CD4-positive, alpha-beta T cell (primary cell): ENCODE measurements at regions not wholly inside any gene's neighbourhood (a gene's known extent, or its start where the extent isn't known, plus 50 kb on each side); places are given as distances from the start of the nearest gene placed in this dataset.

Experiments used
- ATAC-seq: fragments of 200-7000 bp; cut with Tn5 transposase; one replicate; pipeline ENCODE4 v1.10.0; 2022; ENCODE audit warnings: mild to moderate bottlenecking; ENCODE audit not compliant: poor library complexity
- CTCF ChIA-PET: fragments of 350-600 bp; sonication (Branson Sonifier 250); formaldehyde crosslinking; loops from one replicate; lab custom pipeline; 2021; ENCODE audit warnings: antibody characterized with exemption, inconsistent platforms; lab: Charles Lee
- POLR2A ChIA-PET: fragments of 350-600 bp; sonication (Branson Sonifier 250); formaldehyde crosslinking; loops from one replicate; lab custom pipeline; 2021; ENCODE audit warnings: antibody characterized with exemption, inconsistent platforms; lab: Charles Lee
- DNase-seq, 14 experiments: peaks; one replicate each; pipeline ENCODE4 v3.0.0-alpha.2; 2013 to 2020; ENCODE audit warnings: mixed read lengths in 2 of 14
- H3K27ac ChIP-seq, 2 donors: one replicate each; pipeline versions ENCODE4 v1.5.1 to v1.7.0; 2013; ENCODE audit warnings: low read length in 2 of 2, low read depth in 1 of 2, mild to moderate bottlenecking in 1 of 2
- H3K27me3 ChIP-seq, 2 experiments: 1 replicate in 1 of 2; 2 replicates in 1 of 2; pipeline versions ENCODE4 v1.6.1 to v1.7.0; 2013; ENCODE audit warnings: low read length in 2 of 2, control low read depth in 1 of 2, mild to moderate bottlenecking in 1 of 2, moderate library complexity in 1 of 2; ENCODE audit not compliant: insufficient read depth in 2 of 2, control insufficient read depth in 1 of 2
- H3K36me3 ChIP-seq: one replicate; pipeline ENCODE4 v1.6.1; 2013; ENCODE audit warnings: low read length, control low read depth; ENCODE audit not compliant: insufficient read depth
- H3K4me1 ChIP-seq: one replicate; pipeline ENCODE4 v1.6.1; 2013; ENCODE audit warnings: low read length, control low read depth; ENCODE audit not compliant: insufficient read depth
- H3K4me3 ChIP-seq: one replicate; pipeline ENCODE4 v1.5.1; 2013; ENCODE audit warnings: mild to moderate bottlenecking, low read length, moderate library complexity
- H3K9me3 ChIP-seq, 2 experiments: 1 replicate in 1 of 2; 2 replicates in 1 of 2; pipeline versions ENCODE4 v1.6.1 to v1.7.0; 2013; ENCODE audit warnings: low read length in 2 of 2, mild to moderate bottlenecking in 2 of 2, control low read depth in 1 of 2, moderate library complexity in 1 of 2; ENCODE audit not compliant: control insufficient read depth in 1 of 2, insufficient read depth in 1 of 2
- H3K27ac Mint-ChIP-seq: one replicate; pipeline ENCODE4 v1.8.0; 2020; ENCODE audit warnings: mixed read lengths
- H3K27me3 Mint-ChIP-seq: one replicate; pipeline ENCODE4 v1.8.0; 2021; ENCODE audit warnings: mixed read lengths
- H3K36me3 Mint-ChIP-seq: one replicate; pipeline ENCODE4 v1.8.0; 2021; ENCODE audit warnings: low read depth, mixed read lengths
- H3K4me1 Mint-ChIP-seq: one replicate; pipeline ENCODE4 v1.8.0; 2021; ENCODE audit warnings: low read depth, mixed read lengths
- H3K4me3 Mint-ChIP-seq: one replicate; pipeline ENCODE4 v1.8.0; 2020; ENCODE audit warnings: mild to moderate bottlenecking, mixed read lengths
- H3K9me3 Mint-ChIP-seq: one replicate; pipeline ENCODE4 v1.8.0; 2020; ENCODE audit warnings: mixed read lengths
- CTCF ChIP-seq: fragments of 200-600 bp; IDR thresholded peaks from one replicate; pipeline ENCODE4 v1.8.0; 2022; ENCODE audit warnings: antibody characterized with exemption, mild to moderate bottlenecking
- intact Hi-C, 2 experiments: fragments of 100-400 bp; cut with DNase I in 1 of 2; cut with micrococcal nuclease in 1 of 2; formaldehyde crosslinking; loops; one replicate each; pipeline versions ENCODE4 v1.15.1 to v1.9.0; 2023 to 2025; cut with DNase I, micrococcal nuclease

GRCh38 chr6:108746366-108746765 lies 101.9 kb upstream of the ARMC2 start:
- TF ChIP-seq CTCF = no peak
- H3K4me1 Mint-ChIP-seq = no peaks in the 10 kb centered on the region
- no peaks in the 10 kb centered on the region for H3K36me3 ChIP-seq
- peaks cover 13% of the 10 kb centered on the region for H3K27me3 Mint-ChIP-seq
- CTCF ChIA-PET = no interaction called here
- H3K9me3 Mint-ChIP-seq = no peaks in the 10 kb centered on the region
- no peak overlapping the region for H3K27ac Mint-ChIP-seq
- no peak for DNase-seq
- no peak overlapping the region for H3K4me3 ChIP-seq
- H3K9me3 ChIP-seq = no peaks in the 10 kb centered on the region
- no peak overlapping the region for H3K4me3 Mint-ChIP-seq
- no peaks in the 10 kb centered on the region for H3K4me1 ChIP-seq
- no peaks in the 10 kb centered on the region for H3K36me3 Mint-ChIP-seq
- POLR2A ChIA-PET = no interaction called here
- intact Hi-C loops = no loop called here
- ATAC-seq = no peak
- H3K27ac ChIP-seq = no peak overlapping the region
- H3K27me3 ChIP-seq = no peaks in the 10 kb centered on the region

GRCh38 chr6:108746836-108747575 lies 101.2 kb upstream of the ARMC2 start:
- Histone ChIP-seq H3K27ac (no peak overlapping the region), H3K4me3 (no peak overlapping the region), H3K9me3 (no peaks in the 10 kb centered on the region), H3K36me3 (no peaks in the 10 kb centered on the region), H3K4me1 (no peaks in the 10 kb centered on the region), H3K27me3 (no peaks in the 10 kb centered on the region)
- Mint-ChIP-seq H3K27me3 (peaks cover 13% of the 10 kb centered on the region), H3K27ac (no peak overlapping the region), H3K36me3 (no peaks in the 10 kb centered on the region), H3K4me1 (no peaks in the 10 kb centered on the region), H3K4me3 (no peak overlapping the region), H3K9me3 (no peaks in the 10 kb centered on the region)
- POLR2A ChIA-PET = no interaction called here
- no peak for TF ChIP-seq CTCF
- CTCF ChIA-PET = no interaction called here
- DNase-seq = no peak
- ATAC-seq = no peak
- intact Hi-C loops = no loop called here

DNA sequence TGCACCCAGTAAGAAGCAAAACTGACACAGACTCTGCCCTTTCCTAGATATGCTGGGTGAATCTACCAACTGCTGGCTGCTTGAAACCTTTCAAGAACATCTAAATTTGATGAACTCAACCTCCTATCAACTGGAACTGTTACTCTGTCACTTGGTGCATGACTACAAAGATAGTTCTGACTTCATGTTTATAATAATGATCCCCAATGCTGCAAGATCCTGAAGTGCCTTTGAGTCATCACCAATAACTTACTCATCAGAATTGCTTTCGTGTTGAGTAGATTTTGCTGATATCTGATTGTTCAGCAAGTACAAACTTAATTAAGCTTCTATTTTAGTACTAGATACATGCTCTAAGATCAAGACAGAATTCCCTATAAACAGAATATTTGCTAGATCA lies 100.2 kb upstream of the ARMC2 start:
- no peak overlapping the region for H3K27ac Mint-ChIP-seq
- no peak for ATAC-seq
- no peak overlapping the region for H3K4me3 Mint-ChIP-seq

More for the DNA sequence above, 100.2 kb upstream of the ARMC2 start:
- Histone ChIP-seq H3K36me3 (no peaks in the 10 kb centered on the region), H3K9me3 (no peaks in the 10 kb centered on the region), H3K4me1 (no peaks in the 10 kb centered on the region), H3K27me3 (no peaks in the 10 kb centered on the region), H3K27ac (no peak overlapping the region), H3K4me3 (no peak overlapping the region)
- intact Hi-C loops = no loop called here
- no peaks in the 10 kb centered on the region for H3K4me1 Mint-ChIP-seq
- DNase-seq = no peak
- H3K36me3 Mint-ChIP-seq = no peaks in the 10 kb centered on the region
- no peak for TF ChIP-seq CTCF
- ChIA-PET POLR2A (no interaction called here), CTCF (no interaction called here)
- H3K9me3 Mint-ChIP-seq = no peaks in the 10 kb centered on the region
- peaks cover 13% of the 10 kb centered on the region for H3K27me3 Mint-ChIP-seq
